Fibroblast of skin of back (primary cell): ENCODE measurements at regions not wholly inside any gene's neighbourhood (a gene's known extent, or its start where the extent isn't known, plus 50 kb on each side); places are given as distances from the start of the nearest gene placed in this dataset.
"Not testable (repeated sequence)": the region's sequence is repeated elsewhere in the genome, so short reads cannot be mapped to it uniquely, and the experiment has no call there.

ENCODE experiments used
- DNase-seq: peaks from one replicate; pipeline ENCODE4 v3.0.0-alpha.2; 2013

DNA sequence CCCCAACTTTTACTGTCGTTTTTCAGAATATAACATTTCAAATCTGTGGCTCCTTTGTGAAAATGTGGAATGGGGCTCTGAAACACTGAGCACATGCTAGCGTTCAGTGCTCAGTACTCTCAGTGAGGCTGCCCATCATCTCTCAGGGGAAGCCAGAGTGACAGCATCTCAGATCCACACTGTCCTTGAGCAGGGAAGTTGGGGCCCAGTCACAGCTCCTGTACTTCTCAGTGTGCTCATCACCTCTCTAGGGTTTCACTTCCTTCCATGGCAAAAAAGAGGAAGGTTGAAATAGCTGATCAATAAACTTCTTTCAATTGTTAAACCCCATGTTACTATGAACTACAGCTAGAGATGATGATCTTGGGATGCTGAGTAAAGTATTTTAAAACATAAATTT lies 565.9 kb upstream of the SPRY2 start:
- DNase-seq = no peak

- DNase-seq = no peak
Measured at GRCh38 chr13:80904386-80904785, 563.5 kb upstream of the SPRY2 start.

- no peak for DNase-seq
Measured at GRCh38 chr13:80903911-80904310, 563.0 kb upstream of the SPRY2 start.

DNA sequence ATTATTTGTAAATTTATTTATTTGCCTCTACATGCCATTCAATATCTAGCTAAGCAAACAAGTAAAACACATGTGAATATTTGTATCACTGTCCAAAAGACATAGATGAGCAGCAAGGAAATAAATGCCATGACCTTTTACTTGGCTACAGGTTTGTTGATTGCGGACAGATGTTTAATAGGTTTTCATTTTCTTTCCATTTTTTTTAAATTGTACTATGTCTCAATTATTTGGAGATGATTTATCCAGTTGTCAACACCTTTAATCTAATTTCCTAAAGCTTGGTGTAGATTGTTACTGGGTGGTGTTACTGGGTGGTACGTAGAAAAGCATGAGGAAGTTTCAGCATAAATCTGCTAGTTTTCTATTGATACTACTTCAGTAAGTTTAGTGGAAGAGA lies 560.6 kb upstream of the SPRY2 start:
- DNase-seq = no peak

DNA sequence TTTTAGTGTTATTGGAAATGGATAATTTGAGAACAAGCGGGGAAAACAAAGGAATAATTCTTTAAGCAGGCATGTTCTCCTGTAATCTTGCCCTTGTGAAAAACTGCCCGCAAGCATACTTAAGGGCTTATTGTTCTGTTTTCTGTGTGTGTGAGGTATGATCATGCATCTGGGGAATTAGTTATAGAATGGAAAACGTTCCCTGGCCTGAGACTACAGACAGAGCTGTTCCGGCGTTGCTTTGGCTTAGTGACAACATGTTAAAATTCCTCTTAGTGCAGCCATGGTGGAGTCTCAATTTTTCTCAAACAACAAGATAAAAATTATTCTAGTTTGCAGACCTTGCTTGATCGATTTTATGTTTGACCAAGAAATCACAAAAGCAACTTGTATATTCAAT lies 560.2 kb upstream of the SPRY2 start:
- peak; percentile 16 for DNase-seq

- DNase-seq = no peak
Measured at GRCh38 chr13:80900561-80900960, 559.6 kb upstream of the SPRY2 start.

DNA sequence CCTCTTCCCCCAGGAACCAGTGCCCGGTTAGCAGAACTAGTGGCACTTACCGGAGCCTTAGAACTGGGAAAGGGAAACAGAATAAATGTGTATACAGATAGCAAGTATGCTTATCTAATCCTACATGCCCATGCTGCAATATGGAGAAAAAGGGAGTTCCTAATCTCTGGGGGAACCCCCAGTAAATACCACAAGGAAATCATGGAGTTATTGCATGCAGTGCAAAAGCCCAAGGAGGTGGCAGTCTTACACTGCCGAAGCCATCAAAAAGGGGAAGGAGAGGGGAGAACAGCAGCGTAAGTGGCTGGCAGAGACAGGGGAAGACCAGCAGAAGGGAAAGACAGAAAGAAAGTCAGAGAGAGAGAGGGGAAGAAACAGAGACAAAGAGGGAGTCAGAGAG lies 556.7 kb upstream of the SPRY2 start:
- not testable (repeated sequence) for DNase-seq

- no peak for DNase-seq
Measured at GRCh38 chr13:80894917-80895316, 554.0 kb upstream of the SPRY2 start.

DNA sequence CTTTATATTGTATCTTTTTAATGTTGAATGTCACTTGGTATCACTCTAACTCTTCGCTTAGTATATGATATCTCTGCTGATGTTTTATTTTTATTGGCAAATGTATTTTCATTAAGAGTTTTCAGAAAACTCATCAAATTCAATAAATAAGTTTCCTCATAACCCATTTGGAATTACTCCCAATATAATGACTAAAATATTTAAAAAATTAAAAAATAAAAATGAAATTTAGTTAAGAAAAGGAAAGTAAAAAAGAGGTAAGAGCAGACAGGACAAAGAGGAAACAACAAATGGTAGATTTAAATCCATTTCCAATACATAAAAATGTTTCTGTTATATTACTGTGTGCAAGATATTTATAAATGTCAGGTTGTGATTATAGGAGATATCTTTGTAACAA lies 548.9 kb upstream of the SPRY2 start:
- no peak for DNase-seq

DNA sequence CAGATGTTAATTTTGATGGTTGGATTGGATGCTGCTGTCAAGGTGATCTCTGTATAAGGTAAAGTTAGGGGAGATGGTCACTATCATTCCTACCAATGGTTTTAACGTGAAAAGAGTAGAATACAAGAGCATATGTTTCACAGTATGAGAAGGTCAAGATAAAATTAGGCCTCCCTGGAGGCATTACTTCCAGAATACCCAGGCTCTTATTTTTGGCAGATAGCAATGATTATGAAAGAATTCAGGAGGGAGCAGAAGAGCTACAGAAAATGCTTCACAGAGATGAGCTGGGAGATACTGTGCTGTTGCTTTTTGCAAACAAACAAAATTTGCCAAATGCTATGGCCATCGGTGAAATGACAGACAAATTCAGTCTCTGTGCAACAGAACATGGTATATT lies 547.5 kb upstream of the SPRY2 start:
- no peak for DNase-seq

GRCh38 chr13:80884056-80884785 lies 543.3 kb upstream of the SPRY2 start:
- DNase-seq = no peak

DNA sequence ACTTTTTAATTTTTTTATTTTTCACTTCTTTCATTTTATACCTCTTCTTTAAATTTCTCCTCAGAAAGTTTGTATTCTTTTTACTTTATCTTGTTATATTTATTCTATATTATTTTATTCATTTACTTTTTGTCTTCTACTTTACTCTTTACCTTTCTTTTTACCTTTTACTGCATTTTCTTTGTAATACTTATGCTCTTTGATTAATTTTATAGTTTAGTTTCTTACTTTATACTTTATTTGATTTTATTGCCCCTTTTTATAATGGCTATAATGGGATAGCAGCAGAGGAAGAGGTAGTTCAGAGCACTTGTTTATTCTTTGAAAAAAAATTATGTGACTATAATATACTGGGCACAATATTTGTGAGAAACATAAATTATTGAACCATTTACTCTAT lies 542.6 kb upstream of the SPRY2 start:
- DNase-seq = no peak

GRCh38 chr13:80881942-80882445 lies 541.1 kb upstream of the SPRY2 start:
- no peak for DNase-seq

DNA sequence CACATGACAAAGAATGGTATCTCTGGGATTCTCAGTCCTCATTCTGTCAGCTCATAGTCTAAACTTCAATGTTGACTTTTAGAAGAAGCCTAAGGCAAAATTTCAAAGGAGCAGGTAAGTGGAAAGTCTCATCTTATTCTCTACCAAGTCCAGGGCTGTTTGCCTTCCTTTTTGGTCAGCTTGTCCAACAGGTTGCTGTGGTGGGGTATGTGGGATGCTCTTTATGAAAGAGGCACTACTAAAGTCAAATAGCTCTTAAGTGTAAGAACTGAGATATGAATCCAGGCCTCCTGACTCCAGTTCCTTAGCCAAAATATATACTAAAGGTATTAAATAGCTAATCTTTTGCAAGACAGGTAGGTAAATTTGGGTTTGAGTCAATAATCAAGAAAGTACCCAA lies 540.6 kb upstream of the SPRY2 start:
- DNase-seq = no peak

GRCh38 chr13:80881034-80881433 lies 540.1 kb upstream of the SPRY2 start:
- DNase-seq = no peak

DNA sequence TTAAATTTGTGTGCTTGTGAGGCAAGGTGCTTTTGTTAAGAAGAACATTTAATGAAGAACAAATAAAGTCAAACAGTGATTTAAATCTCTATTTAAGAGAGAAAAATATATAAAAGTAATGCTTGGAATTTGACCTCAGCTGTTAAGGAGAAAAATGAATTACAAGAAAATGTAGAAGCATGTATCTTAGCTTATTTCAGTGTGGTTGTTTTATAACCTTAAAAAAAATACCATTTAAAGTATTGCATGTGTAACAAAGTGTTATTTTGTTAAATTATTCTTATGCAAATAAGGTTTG lies 537.0 kb upstream of the SPRY2 start:
- no peak for DNase-seq

- DNase-seq = no peak
Measured at GRCh38 chr13:80877209-80877943, 536.5 kb upstream of the SPRY2 start.

DNA sequence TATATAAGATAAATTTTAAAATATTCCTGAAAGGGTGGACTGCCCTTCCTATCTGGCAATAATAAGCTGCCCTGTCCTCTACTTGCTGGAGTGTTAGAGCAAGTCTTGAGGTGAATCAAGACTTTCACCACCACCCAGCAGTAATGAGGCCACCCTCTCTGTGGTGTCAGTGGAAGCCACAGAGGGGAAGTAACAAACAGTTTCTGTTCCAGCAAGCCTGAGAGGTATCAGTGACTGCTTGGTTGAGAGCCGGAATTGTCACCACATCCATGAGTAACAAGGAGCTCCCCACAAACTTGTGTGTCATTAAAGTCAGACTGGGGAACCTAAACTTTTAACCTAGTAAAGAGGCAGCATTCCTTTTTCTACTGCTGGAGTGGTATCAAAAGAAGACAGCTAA lies 532.7 kb upstream of the SPRY2 start:
- peak; percentile 4 for DNase-seq

GRCh38 chr13:80871971-80872370 lies 531.0 kb upstream of the SPRY2 start:
- DNase-seq = peak; percentile 6

GRCh38 chr13:80871481-80871880 lies 530.6 kb upstream of the SPRY2 start:
- DNase-seq = peak; percentile 69

GRCh38 chr13:80870186-80870585 lies 529.3 kb upstream of the SPRY2 start:
- no peak for DNase-seq

- DNase-seq = no peak
Measured at GRCh38 chr13:80866921-80867320, 526.0 kb upstream of the SPRY2 start.

- DNase-seq = no peak
Measured at GRCh38 chr13:80865329-80865728, 524.4 kb upstream of the SPRY2 start.

DNA sequence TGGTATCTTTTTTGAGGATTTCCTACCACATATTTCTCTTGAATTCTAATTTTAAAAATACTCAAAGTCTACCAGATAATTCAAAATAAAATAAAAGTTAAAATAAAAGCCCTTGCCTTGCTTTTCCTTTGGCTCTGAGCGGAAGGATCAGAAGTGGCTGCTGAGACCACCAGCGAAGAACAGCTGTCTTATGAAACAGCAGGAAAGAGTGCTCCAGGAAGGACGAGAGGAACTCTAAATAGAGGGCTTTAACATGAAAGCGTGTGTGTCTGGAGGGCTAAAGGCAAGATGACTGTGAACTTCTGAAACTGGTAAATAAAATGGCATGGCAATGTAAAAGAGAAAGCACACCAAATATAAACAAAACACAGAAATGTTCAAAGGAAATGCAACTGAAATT lies 521.5 kb upstream of the SPRY2 start:
- DNase-seq = peak; percentile 6
